H1 (cell line): ENCODE measurements at regions not wholly inside any gene's neighbourhood (a gene's known extent, or its start where the extent isn't known, plus 50 kb on each side); places are given as distances from the start of the nearest gene placed in this dataset.

Experiments
- CTCF ChIA-PET: fragments of 300-600 bp; sonication (Branson Sonifier 250); formaldehyde crosslinking; loops from one replicate; lab custom pipeline; 2021; ENCODE audit not compliant: partially characterized antibody; lab: Charles Lee
- POLR2A ChIA-PET: fragments of 300-600 bp; sonication (Branson Sonifier 250); formaldehyde crosslinking; loops from one replicate; lab custom pipeline; 2021; ENCODE audit warnings: inconsistent platforms; ENCODE audit not compliant: partially characterized antibody; lab: Charles Lee
- DNase-seq, 2 experiments: peaks; one replicate each; pipeline versions ENCODE4 v3.0.0 to v3.0.0-alpha.2; 2010 to 2022; ENCODE audit warnings: low spot score in 2 of 2, low read depth in 1 of 2, mixed read lengths in 1 of 2
- FAIRE-seq: peaks from 2 replicates; lab custom pipeline; 2011; peaks lifted over from hg19 to GRCh38; lab: Jason Lieb, UNC
- H2AFZ ChIP-seq: 2 replicates; pipeline ENCODE4 v1.8.1; 2012; ENCODE audit warnings: low read length, inconsistent platforms
- H2AK5ac ChIP-seq: 2 replicates; pipeline ENCODE4 v1.6.1; 2013; ENCODE audit warnings: low read depth, low read length
- H2BK120ac ChIP-seq: replicated peaks from 2 replicates; pipeline ENCODE3; 2013; ENCODE audit warnings: low read depth, low read length, inconsistent platforms
- H2BK12ac ChIP-seq: 2 replicates; pipeline ENCODE4 v1.6.1; 2013; ENCODE audit warnings: low read depth, low read length
- H2BK15ac ChIP-seq: 2 replicates; pipeline ENCODE4 v1.6.1; 2013; ENCODE audit warnings: low read length
- H2BK20ac ChIP-seq: 2 replicates; pipeline ENCODE4 v1.6.1; 2013; ENCODE audit warnings: low read length
- H2BK5ac ChIP-seq: 2 replicates; pipeline ENCODE4 v1.6.1; 2013; ENCODE audit warnings: low read depth, low read length
- H3K14ac ChIP-seq: 2 replicates; pipeline ENCODE4 v1.6.1; 2013; ENCODE audit warnings: inconsistent platforms; ENCODE audit not compliant: insufficient read length
- H3K18ac ChIP-seq: 2 replicates; pipeline ENCODE4 v1.6.1; 2013; ENCODE audit warnings: low read length; ENCODE audit errors: extremely low read depth
- H3K23ac ChIP-seq: 2 replicates; pipeline ENCODE4 v1.6.1; 2013; ENCODE audit warnings: inconsistent platforms; ENCODE audit not compliant: insufficient read length
- H3K23me2 ChIP-seq: 2 replicates; pipeline ENCODE4 v1.6.1; 2013; ENCODE audit warnings: low read depth, low read length
- H3K27ac ChIP-seq: 2 replicates; pipeline ENCODE4 v1.6.1; 2011; ENCODE audit warnings: low read depth, low read length, inconsistent platforms
- H3K27me3 ChIP-seq, 4 experiments: replicated peaks in 1 of 4; 1 replicate in 1 of 4; 2 replicates in 3 of 4; pipeline versions ENCODE4 v1.6.1 to v1.8.1; 2011 to 2013; ENCODE audit warnings: low read length in 3 of 4, mild to moderate bottlenecking in 3 of 4, inconsistent platforms in 2 of 4, mixed read lengths in 2 of 4, moderate library complexity in 1 of 4; ENCODE audit not compliant: control insufficient read depth in 3 of 4, insufficient read depth in 3 of 4; ENCODE audit errors: extremely low read depth in 1 of 4
- H3K36me3 ChIP-seq, 4 experiments: 2 replicates each; pipeline versions ENCODE4 v1.6.1 to v1.8.1; 2011 to 2013; ENCODE audit warnings: mild to moderate bottlenecking in 4 of 4, low read length in 3 of 4, moderate library complexity in 2 of 4, control low read depth in 1 of 4, inconsistent platforms in 1 of 4; ENCODE audit not compliant: insufficient read depth in 4 of 4, control insufficient read depth in 2 of 4
- H3K4ac ChIP-seq: replicated peaks from 2 replicates; pipeline ENCODE3; 2013; ENCODE audit warnings: low read length, low read depth, mixed read lengths, inconsistent platforms; ENCODE audit not compliant: insufficient read length
- H3K4me1 ChIP-seq, 4 experiments: replicated peaks in 1 of 4; 1 replicate in 1 of 4; 2 replicates in 3 of 4; pipeline versions ENCODE4 v1.6.1 to v1.8.1; 2011 to 2013; ENCODE audit warnings: low read length in 3 of 4, inconsistent platforms in 2 of 4, mixed read lengths in 1 of 4; ENCODE audit not compliant: insufficient read depth in 4 of 4, control insufficient read depth in 3 of 4
- H3K4me2 ChIP-seq, 2 experiments: 2 replicates each; pipeline versions ENCODE4 v1.6.1 to v1.8.1; 2011 to 2013; ENCODE audit warnings: low read depth in 2 of 2, low read length in 2 of 2, control low read depth in 1 of 2, inconsistent platforms in 1 of 2, mild to moderate bottlenecking in 1 of 2; ENCODE audit not compliant: insufficient read depth in 1 of 2
- H3K4me3 ChIP-seq, 4 experiments: fragments of 200-600, 300-600 bp in 1 of 4; sonication (generic), shearing (Covaris generic), sonication (Bioruptor Twin) in 1 of 4; 2 replicates each; pipeline versions ENCODE4 v1.5.1 to v1.8.1; 2011 to 2016; ENCODE audit warnings: low read length in 4 of 4, low read depth in 3 of 4, control low read depth in 2 of 4, inconsistent platforms in 2 of 4, mild to moderate bottlenecking in 2 of 4, mixed read lengths in 1 of 4, moderate library complexity in 1 of 4; ENCODE audit not compliant: insufficient read depth in 2 of 4; ENCODE audit errors: extremely low read depth in 1 of 4
- H3K56ac ChIP-seq: replicated peaks from 2 replicates; pipeline ENCODE3; 2013; ENCODE audit warnings: low read depth, mild to moderate bottlenecking, mixed read lengths, low read length, inconsistent platforms; ENCODE audit not compliant: insufficient read length
- H3K79me1 ChIP-seq: 2 replicates; pipeline ENCODE4 v1.6.1; 2013; ENCODE audit warnings: low read depth, low read length, control low read depth
- H3K79me2 ChIP-seq, 2 experiments: 2 replicates each; pipeline versions ENCODE4 v1.6.1 to v1.8.1; 2012 to 2013; ENCODE audit warnings: low read length in 2 of 2, mild to moderate bottlenecking in 2 of 2, inconsistent platforms in 1 of 2; ENCODE audit not compliant: insufficient read depth in 2 of 2, control insufficient read depth in 1 of 2
- H3K9ac ChIP-seq, 4 experiments: replicated peaks in 1 of 4; 1 replicate in 1 of 4; 2 replicates in 3 of 4; pipeline versions ENCODE4 v1.6.1 to v1.8.1; 2011 to 2013; ENCODE audit warnings: low read depth in 3 of 4, low read length in 3 of 4, control low read depth in 2 of 4, mild to moderate bottlenecking in 2 of 4, moderate library complexity in 2 of 4, inconsistent platforms in 1 of 4; ENCODE audit errors: extremely low read depth in 1 of 4
- H3K9me3 ChIP-seq, 2 experiments: 2 replicates each; pipeline versions ENCODE4 v1.6.1 to v1.8.1; 2012 to 2013; ENCODE audit warnings: mild to moderate bottlenecking in 2 of 2, moderate library complexity in 2 of 2, control low read depth in 1 of 2, inconsistent platforms in 1 of 2, low read depth in 1 of 2, low read length in 1 of 2, mixed read lengths in 1 of 2; ENCODE audit not compliant: insufficient read depth in 2 of 2
- H4K20me1 ChIP-seq, 2 experiments: replicated peaks in 1 of 2; 2 replicates each; pipeline versions ENCODE3 to v1.8.1; 2011 to 2013; ENCODE audit warnings: inconsistent platforms in 2 of 2, low read length in 2 of 2, mild to moderate bottlenecking in 1 of 2; ENCODE audit not compliant: insufficient read depth in 2 of 2, control insufficient read depth in 1 of 2
- H4K5ac ChIP-seq: 2 replicates; pipeline ENCODE4 v1.6.1; 2013; ENCODE audit warnings: low read length, low read depth, mixed read lengths, inconsistent platforms; ENCODE audit not compliant: insufficient read length
- H4K8ac ChIP-seq: 2 replicates; pipeline ENCODE4 v1.8.0; 2013; ENCODE audit warnings: mild to moderate bottlenecking, moderate library complexity, low read length, inconsistent platforms; ENCODE audit not compliant: insufficient read depth; ENCODE audit errors: extremely low read depth
- H4K91ac ChIP-seq: replicated peaks from 2 replicates; pipeline ENCODE3; 2013; ENCODE audit warnings: low read length, mixed read lengths, inconsistent platforms; ENCODE audit not compliant: insufficient read length
- CTBP2 ChIP-seq: IDR thresholded peaks from 2 replicates; pipeline ENCODE4 v1.7.0; 2011; ENCODE audit warnings: borderline replicate concordance, mild to moderate bottlenecking, moderate library complexity, mixed read lengths, low read length; ENCODE audit not compliant: insufficient read depth, insufficient read length
- KDM4A ChIP-seq: IDR thresholded peaks from one replicate; pipeline ENCODE4 v1.7.1; 2012; ENCODE audit warnings: low read depth, mild to moderate bottlenecking, moderate library complexity, low read length, inconsistent platforms; ENCODE audit not compliant: severe bottlenecking
- SIRT6 ChIP-seq: IDR thresholded peaks from one replicate; pipeline ENCODE4 v1.7.1; 2012; ENCODE audit warnings: low read length, inconsistent platforms
- WGBS, 2 experiments: shearing (Covaris generic) in 1 of 2; methylation state at CpG; one replicate each; pipeline versions ENCODE4 v1.1.6 to v1.1.7; 2013 to 2015; ENCODE audit warnings: low lambda C conversion rate in 2 of 2, mixed read lengths in 2 of 2, inconsistent platforms in 1 of 2, low coverage in 1 of 2, missing lambda C conversion rate in 1 of 2; ENCODE audit not compliant: insufficient replicate concordance in 2 of 2, insufficient coverage in 1 of 2, insufficient read length in 1 of 2; ENCODE audit errors: extremely low coverage in 1 of 2, missing lambda C conversion rate in 1 of 2; 5-methylcytosine and 5-hydroxymethylcytosine counted together

GRCh38 chr14:23864259-23864658 is 89.3 kb upstream of the DHRS4 start:
- Histone ChIP-seq H2BK15ac (no peak overlapping the region), H3K56ac (no peak overlapping the region), H3K23ac (no peak overlapping the region), H3K9me3 (peaks cover 46 to 73% of the 10 kb centered on the region in 2 experiments; a peak in 3 of 4 replicates), H3K36me3 (no peaks in the 10 kb centered on the region), H2BK5ac (no peak overlapping the region), H4K91ac (no peak overlapping the region), H4K8ac (no peak overlapping the region), H3K18ac (no peak overlapping the region), H4K20me1 (no peaks in the 10 kb centered on the region), H3K14ac (no peak overlapping the region), H2BK12ac (no peak overlapping the region), H2BK20ac (no peak overlapping the region), H3K27me3 (0 out of 7 replicates have a peak, but pooled peaks cover 0 to 4% (median 0%) of the 10 kb centered on the region in 4 experiments), H3K79me1 (no peaks in the 10 kb centered on the region), H4K5ac (no peak overlapping the region), H2BK120ac (no peak overlapping the region), H3K4me1 (no peaks in the 10 kb centered on the region), H2AK5ac (no peak overlapping the region), H3K9ac (no peak overlapping the region), H3K79me2 (no peaks in the 10 kb centered on the region), H3K4ac (no peak overlapping the region), H3K4me3 (no peak overlapping the region), H2AFZ (no peak overlapping the region), H3K27ac (no peak overlapping the region), H3K23me2 (no peaks in the 10 kb centered on the region; the same call in 1 of the 2 replicates), H3K4me2 (no peak overlapping the region)
- FAIRE-seq (no peak), DNase-seq (no peak)
- WGBS, 2 experiments, result 67% methylated on average over 2 of the region's 2 CpGs; no CpG with 5 or more reads in 1 of the 2 experiments
- POLR2A ChIA-PET, result no interaction called here
- CTCF ChIA-PET, result no interaction called here
- TF ChIP-seq SIRT6, result no peak
- no peak for TF ChIP-seq CTBP2
- no peak for TF ChIP-seq KDM4A
